ENCODE measurements at regions not wholly inside any gene's neighbourhood (a gene's known extent, or its start where the extent isn't known, plus 50 kb on each side); places are given as distances from the start of the nearest gene placed in this dataset.
A peak's percentile ranks its signal among the peaks of the same experiment; 100 is the strongest.

DNA sequence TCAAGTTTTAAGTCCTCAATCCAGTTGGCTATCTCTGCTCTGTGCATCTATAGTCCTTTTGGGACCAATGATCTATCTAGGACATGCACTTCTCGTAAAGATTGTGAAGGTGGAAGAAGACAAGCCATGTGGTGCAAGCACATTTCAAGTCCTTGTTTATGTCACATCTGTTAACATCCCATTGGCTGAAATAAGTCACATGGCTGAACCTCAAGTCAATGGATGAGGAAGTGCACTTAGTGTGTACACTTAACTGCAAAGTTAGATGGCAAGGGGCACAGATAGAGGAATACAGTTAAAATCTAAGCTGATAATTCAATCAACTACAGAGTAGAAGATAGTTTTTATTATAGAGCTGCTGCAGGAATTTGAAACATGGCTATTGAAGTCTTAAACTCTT is 362.8 kb upstream of the TBX3 start:
- Histone ChIP-seq H4K20me1 (ENCODE audit: control insufficient read depth, extremely low read depth, insufficient read depth, low read length) (no peaks in the 10 kb centered on the region), H3K4me2 (ENCODE audit: extremely low read depth, insufficient read depth, low read length) (no peak overlapping the region), H3K36me3 (ENCODE audit: control insufficient read depth, insufficient read depth, low read length) (no peaks in the 10 kb centered on the region), H3K27me3 (ENCODE audit: control insufficient read depth, insufficient read depth, low read length) (no peaks in the 10 kb centered on the region), H2AFZ (ENCODE audit: low read length) (no peak overlapping the region), H3K9me3 (ENCODE audit: control insufficient read depth, insufficient read depth, low read depth, low read length) (no peaks in the 10 kb centered on the region), H3K9ac (ENCODE audit: insufficient read depth, low read length) (no peak overlapping the region), H3K27ac (ENCODE audit: insufficient read depth, low read length) (no peak overlapping the region), H3K4me1 (ENCODE audit: control insufficient read depth, extremely low read depth, insufficient read depth, low read length) (no peaks in the 10 kb centered on the region), H3K79me2 (ENCODE audit: control insufficient read depth, insufficient read depth, low read length) (no peaks in the 10 kb centered on the region), H3K4me3 (replicated peaks in 1 of 4; ENCODE audit: control extremely low read depth in 1 of 4, insufficient read depth in 1 of 4, low read depth in 3 of 4, low read length in 4 of 4) (no peak overlapping the region)
- no peak for DNase-seq (ENCODE audit: low read depth in 2 of 2)
- TF ChIP-seq, protein P1, sequence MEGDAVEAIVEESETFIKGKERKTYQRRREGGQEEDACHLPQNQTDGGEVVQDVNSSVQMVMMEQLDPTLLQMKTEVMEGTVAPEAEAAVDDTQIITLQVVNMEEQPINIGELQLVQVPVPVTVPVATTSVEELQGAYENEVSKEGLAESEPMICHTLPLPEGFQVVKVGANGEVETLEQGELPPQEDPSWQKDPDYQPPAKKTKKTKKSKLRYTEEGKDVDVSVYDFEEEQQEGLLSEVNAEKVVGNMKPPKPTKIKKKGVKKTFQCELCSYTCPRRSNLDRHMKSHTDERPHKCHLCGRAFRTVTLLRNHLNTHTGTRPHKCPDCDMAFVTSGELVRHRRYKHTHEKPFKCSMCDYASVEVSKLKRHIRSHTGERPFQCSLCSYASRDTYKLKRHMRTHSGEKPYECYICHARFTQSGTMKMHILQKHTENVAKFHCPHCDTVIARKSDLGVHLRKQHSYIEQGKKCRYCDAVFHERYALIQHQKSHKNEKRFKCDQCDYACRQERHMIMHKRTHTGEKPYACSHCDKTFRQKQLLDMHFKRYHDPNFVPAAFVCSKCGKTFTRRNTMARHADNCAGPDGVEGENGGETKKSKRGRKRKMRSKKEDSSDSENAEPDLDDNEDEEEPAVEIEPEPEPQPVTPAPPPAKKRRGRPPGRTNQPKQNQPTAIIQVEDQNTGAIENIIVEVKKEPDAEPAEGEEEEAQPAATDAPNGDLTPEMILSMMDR (conservative IDR thresholded peaks at IDR 0.05 in 1 of 2, IDR thresholded peaks at IDR 0.05 in 1 of 2; ENCODE audit: low read depth in 1 of 2, low read length in 2 of 2): no peak
- TF ChIP-seq EZH2 (IDR thresholded peaks at IDR 0.05; ENCODE audit: low read length, missing control alignments): no peak

- H3K9ac ChIP-seq (ENCODE audit: insufficient read depth, low read length): no peak overlapping the region
- DNase-seq (ENCODE audit: low read depth in 2 of 2): peak in 1 of 2 donors; percentile 15
- no peaks in the 10 kb centered on the region for H3K27me3 ChIP-seq (ENCODE audit: control insufficient read depth, insufficient read depth, low read length)
- no peaks in the 10 kb centered on the region for H3K36me3 ChIP-seq (ENCODE audit: control insufficient read depth, insufficient read depth, low read length)
- no peaks in the 10 kb centered on the region for H3K4me1 ChIP-seq (ENCODE audit: control insufficient read depth, extremely low read depth, insufficient read depth, low read length)
- H4K20me1 ChIP-seq (ENCODE audit: control insufficient read depth, extremely low read depth, insufficient read depth, low read length): no peaks in the 10 kb centered on the region
- H3K4me3 ChIP-seq (replicated peaks in 1 of 4; ENCODE audit: control extremely low read depth in 1 of 4, insufficient read depth in 1 of 4, low read depth in 3 of 4, low read length in 4 of 4): no peak overlapping the region
- no peak overlapping the region for H3K27ac ChIP-seq (ENCODE audit: insufficient read depth, low read length)
- H3K9me3 ChIP-seq (ENCODE audit: control insufficient read depth, insufficient read depth, low read depth, low read length): no peaks in the 10 kb centered on the region
- H3K79me2 ChIP-seq (ENCODE audit: control insufficient read depth, insufficient read depth, low read length): no peaks in the 10 kb centered on the region
- no peak for TF ChIP-seq EZH2 (IDR thresholded peaks at IDR 0.05; ENCODE audit: low read length, missing control alignments)
- TF ChIP-seq, protein P1 (conservative IDR thresholded peaks at IDR 0.05 in 1 of 2, IDR thresholded peaks at IDR 0.05 in 1 of 2; ENCODE audit: low read depth in 1 of 2, low read length in 2 of 2): no peak
- H3K4me2 ChIP-seq (ENCODE audit: extremely low read depth, insufficient read depth, low read length): no peak overlapping the region
- H2AFZ ChIP-seq (ENCODE audit: low read length): no peak overlapping the region
Measured at GRCh38 chr12:115044073-115044472, 360.1 kb upstream of the TBX3 start.

DNA sequence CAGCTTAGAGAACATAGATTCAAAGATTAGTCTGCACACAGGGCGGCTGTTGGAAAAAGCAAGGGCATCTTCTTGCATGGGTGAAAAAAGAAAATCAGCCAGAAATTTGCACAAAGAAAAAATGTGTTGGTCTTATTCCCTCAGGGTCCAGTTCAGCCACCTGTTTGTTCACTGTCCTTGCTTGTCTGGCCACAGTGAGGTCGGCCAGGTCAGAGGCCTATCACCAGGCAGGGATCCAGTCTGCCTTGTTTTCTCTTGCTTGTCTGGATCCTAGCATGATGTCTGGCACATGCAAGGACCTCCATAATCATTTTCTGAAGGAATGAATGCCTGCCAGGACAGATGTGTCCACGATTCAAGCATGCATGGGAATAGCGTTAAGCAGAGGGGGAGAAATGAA is 359.1 kb upstream of the TBX3 start:
- Histone ChIP-seq H4K20me1 (ENCODE audit: control insufficient read depth, extremely low read depth, insufficient read depth, low read length) (no peaks in the 10 kb centered on the region), H2AFZ (ENCODE audit: low read length) (no peak overlapping the region), H3K36me3 (ENCODE audit: control insufficient read depth, insufficient read depth, low read length) (no peaks in the 10 kb centered on the region), H3K9ac (ENCODE audit: insufficient read depth, low read length) (no peak overlapping the region), H3K4me3 (replicated peaks in 1 of 4; ENCODE audit: control extremely low read depth in 1 of 4, insufficient read depth in 1 of 4, low read depth in 3 of 4, low read length in 4 of 4) (no peak overlapping the region), H3K79me2 (ENCODE audit: control insufficient read depth, insufficient read depth, low read length) (no peaks in the 10 kb centered on the region), H3K27ac (ENCODE audit: insufficient read depth, low read length) (no peak overlapping the region), H3K9me3 (ENCODE audit: control insufficient read depth, insufficient read depth, low read depth, low read length) (no peaks in the 10 kb centered on the region), H3K4me1 (ENCODE audit: control insufficient read depth, extremely low read depth, insufficient read depth, low read length) (no peaks in the 10 kb centered on the region), H3K4me2 (ENCODE audit: extremely low read depth, insufficient read depth, low read length) (no peak overlapping the region), H3K27me3 (ENCODE audit: control insufficient read depth, insufficient read depth, low read length) (no peaks in the 10 kb centered on the region)
- TF ChIP-seq, protein P1 (conservative IDR thresholded peaks at IDR 0.05 in 1 of 2, IDR thresholded peaks at IDR 0.05 in 1 of 2; ENCODE audit: low read depth in 1 of 2, low read length in 2 of 2): no peak
- no peak for TF ChIP-seq EZH2 (IDR thresholded peaks at IDR 0.05; ENCODE audit: low read length, missing control alignments)
- no peak for DNase-seq (ENCODE audit: low read depth in 2 of 2)

All from fibroblast of lung (primary cell).